HuH-7.5 (cell line): ENCODE measurements at regions not wholly inside any gene's neighbourhood (a gene's known extent, or its start where the extent isn't known, plus 50 kb on each side); places are given as distances from the start of the nearest gene placed in this dataset.

ENCODE experiments used
- DNase-seq: peaks from one replicate; pipeline ENCODE4 v3.0.0; 2011; ENCODE audit warnings: low spot score

DNA sequence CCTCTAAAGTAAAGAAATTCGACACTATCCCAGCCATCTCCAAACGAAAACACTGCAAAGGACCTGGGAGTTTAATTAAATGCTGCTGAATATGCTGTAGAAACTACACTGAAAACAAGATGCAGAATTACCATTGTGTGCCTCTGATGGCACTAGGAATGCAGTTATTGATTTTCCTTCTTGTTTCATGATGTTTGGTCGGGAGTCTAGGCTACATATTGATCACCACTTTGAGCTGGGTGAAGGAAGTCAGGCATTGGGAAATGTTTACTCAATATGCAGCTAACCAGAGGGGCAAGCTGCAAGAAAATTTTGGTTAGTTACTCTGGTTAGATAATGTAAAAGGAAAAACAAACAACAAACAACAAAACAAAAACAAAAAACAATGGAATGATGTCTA lies 650.7 kb upstream of the GALNTL6 start:
- DNase-seq = no peak

GRCh38 chr4:171157462-171158082 lies 655.6 kb upstream of the GALNTL6 start:
- no peak for DNase-seq

- no peak for DNase-seq
Measured at GRCh38 chr4:171142639-171143038, 670.6 kb upstream of the GALNTL6 start.

- no peak for DNase-seq
Measured at GRCh38 chr4:171142045-171142444, 671.2 kb upstream of the GALNTL6 start.

GRCh38 chr4:171130256-171130801 lies 682.9 kb upstream of the GALNTL6 start:
- DNase-seq = no peak

DNA sequence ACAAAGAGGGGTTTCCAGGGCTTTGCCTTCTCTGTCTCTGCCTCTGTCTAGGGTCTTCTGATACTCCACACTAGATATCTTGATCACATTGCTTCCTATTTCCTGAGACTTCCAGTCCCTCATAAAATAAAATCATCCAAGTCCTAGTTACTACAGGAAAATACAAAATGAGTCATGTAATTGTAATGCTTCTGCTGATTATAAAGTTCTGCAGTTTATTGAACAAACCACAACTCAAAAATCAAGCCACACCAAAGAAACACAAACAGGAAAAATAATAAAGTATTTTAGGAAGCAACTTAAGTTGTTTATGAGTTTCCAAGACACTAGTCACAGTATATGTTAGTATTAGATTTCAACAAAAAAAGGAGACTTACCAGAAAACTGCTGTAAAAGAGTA lies 695.1 kb upstream of the GALNTL6 start:
- no peak for DNase-seq

DNA sequence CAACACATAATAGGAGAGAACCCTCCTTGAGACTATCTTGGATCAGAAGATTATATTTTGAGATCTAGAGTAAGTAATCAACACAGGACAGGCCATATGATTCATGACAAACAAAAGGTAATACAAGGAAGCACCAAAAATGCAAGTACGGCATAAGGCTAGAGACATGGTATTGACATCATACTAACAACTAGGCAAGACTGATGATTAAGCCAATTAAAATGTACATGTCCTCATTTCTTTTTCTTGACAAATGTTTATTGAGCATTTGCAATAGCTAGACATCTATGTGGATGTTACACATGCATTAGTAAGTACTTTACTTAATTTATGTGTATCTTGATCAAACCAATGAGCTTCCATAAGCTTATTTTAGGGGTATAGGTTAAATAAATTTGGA lies 695.7 kb upstream of the GALNTL6 start:
- DNase-seq = no peak

GRCh38 chr4:171101845-171102244 lies 711.4 kb upstream of the GALNTL6 start:
- DNase-seq = no peak

GRCh38 chr4:171087089-171087488 lies 726.1 kb upstream of the GALNTL6 start:
- no peak for DNase-seq

DNA sequence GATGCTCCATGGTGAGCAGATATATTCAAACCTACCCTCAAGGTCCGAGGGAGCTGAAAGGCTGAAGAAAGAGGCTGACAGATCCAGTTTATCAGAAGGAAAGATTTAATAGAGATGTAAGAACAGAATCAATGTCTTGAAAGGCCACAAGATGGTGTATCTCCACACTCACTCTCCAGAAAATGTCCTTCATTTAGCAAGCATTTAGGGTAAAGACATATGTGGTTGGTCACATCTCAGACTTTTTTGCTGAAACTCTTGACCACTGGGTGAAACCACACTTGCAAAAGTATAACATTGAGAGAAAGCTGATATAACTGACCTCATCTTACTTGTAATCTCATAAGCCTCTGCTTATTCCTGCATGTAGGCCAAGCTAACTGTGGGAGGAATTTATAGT lies 745.8 kb upstream of the GALNTL6 start:
- no peak for DNase-seq

GRCh38 chr4:171049380-171049779 lies 763.8 kb upstream of the GALNTL6 start:
- no peak for DNase-seq

GRCh38 chr4:171042989-171043524 lies 770.1 kb upstream of the GALNTL6 start:
- no peak for DNase-seq

GRCh38 chr4:171035909-171036308 lies 777.3 kb upstream of the GALNTL6 start:
- DNase-seq = no peak

DNA sequence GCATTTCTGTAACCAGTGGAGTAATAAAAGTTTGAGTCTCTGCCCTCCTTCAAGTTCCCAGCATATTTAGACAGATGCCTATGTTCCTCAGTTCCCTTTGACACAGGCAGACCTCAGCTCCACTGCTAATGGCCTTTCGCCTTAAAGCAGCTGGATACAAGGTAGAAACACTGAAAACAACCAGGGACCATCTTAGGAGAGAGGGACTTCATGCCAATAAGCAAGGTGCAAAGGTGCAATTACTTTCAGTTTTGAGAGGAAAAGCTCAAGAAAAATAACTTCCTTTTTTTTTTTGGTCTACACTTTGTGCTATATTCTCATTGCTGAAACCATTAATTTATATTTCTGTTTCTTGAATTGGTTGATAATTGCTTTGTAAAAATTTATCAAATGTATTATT lies 781.9 kb upstream of the GALNTL6 start:
- DNase-seq = no peak

DNA sequence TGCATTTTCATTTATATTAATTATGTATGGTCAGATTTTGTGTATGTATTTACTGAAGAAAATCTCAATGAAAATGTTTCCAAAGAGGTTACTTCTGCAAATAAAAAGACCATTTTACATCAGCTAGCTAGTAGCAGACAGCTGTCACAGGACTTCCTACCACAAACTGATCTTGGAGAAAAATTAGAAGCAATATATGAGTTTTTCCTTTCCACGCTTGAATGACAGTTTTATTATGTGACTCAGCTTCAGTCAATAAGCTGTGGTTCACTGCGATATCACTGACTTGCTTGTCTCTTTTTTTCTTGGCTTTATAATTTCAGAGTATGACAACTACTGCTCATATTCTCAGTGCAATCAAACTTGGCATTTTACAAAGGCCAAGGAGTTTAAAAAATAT lies 787.4 kb upstream of the GALNTL6 start:
- DNase-seq = no peak

DNA sequence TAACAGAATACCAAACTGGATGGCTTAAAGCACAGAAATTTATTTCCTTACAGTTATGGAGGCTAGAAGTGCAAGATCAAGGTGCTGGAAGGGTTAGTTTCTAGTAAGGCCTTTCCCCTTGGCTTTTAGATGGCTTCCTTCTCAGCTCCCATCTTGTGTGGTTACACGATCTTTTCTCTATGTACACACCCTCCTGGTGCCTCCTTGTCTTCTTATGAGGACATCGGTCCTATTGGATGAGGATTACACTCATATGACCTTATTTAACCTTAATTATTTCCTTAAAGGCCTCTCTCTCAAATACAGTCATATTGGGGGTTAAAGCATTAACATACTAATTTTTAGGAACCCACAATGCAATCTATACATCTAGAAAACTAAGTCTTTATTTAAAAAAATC lies 787.9 kb upstream of the GALNTL6 start:
- no peak for DNase-seq

DNA sequence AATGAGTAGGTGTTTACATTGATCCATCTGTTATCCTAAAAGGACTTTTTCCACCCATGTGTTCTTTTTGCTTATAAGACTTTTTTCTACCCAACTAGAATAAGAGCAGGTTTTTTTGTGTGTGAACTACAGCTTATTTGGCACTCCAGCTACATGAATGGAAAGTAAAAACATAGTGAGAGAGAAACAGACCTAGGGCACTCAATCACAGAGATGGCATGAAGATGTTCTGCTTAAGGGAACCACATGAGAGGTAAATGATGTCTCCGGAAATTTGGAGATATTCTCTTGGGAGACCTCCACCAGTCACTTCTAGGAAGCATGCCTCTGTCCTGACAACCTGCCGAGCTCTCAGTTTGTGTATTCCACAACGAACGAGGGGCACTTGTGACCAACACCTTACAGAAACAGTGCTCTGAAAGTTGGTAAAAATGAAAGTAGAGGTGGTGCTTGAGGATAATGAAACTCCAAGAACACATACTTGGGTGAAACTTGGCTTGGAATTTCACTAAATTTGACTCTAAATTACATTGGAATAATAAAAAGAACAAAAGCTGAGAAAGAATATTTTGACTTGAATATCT lies 788.4 kb upstream of the GALNTL6 start:
- no peak for DNase-seq

GRCh38 chr4:171022824-171023230 lies 790.4 kb upstream of the GALNTL6 start:
- no peak for DNase-seq

- DNase-seq = no peak
Measured at GRCh38 chr4:171017593-171017992, 795.6 kb upstream of the GALNTL6 start.

- DNase-seq = no peak
Measured at GRCh38 chr4:171016145-171016544, 797.1 kb upstream of the GALNTL6 start.

GRCh38 chr4:171015441-171015840 lies 797.8 kb upstream of the GALNTL6 start:
- DNase-seq = no peak

GRCh38 chr4:171007618-171008390 lies 805.4 kb upstream of the GALNTL6 start:
- DNase-seq = no peak

DNA sequence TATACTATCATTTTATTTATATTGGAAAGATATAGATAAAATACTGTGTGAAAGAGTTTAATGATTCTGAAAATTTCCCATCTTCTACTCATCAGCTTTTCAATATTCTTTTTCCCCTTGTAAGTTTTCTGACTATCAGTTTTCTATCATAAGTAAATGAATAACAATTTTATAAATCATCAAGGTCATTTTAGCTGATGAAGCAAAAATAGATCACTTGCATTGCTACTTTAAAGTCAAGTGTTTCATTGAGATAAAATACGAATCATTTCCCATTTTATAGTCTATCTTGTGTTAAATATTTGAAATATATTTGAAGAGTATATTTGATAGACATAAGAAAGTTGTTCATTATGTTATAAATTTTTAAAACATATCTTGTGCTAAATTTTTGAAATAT lies 811.0 kb upstream of the GALNTL6 start:
- DNase-seq = no peak
